ENCODE measurements at regions not wholly inside any gene's neighbourhood (a gene's known extent, or its start where the extent isn't known, plus 50 kb on each side); places are given as distances from the start of the nearest gene placed in this dataset.

DNA sequence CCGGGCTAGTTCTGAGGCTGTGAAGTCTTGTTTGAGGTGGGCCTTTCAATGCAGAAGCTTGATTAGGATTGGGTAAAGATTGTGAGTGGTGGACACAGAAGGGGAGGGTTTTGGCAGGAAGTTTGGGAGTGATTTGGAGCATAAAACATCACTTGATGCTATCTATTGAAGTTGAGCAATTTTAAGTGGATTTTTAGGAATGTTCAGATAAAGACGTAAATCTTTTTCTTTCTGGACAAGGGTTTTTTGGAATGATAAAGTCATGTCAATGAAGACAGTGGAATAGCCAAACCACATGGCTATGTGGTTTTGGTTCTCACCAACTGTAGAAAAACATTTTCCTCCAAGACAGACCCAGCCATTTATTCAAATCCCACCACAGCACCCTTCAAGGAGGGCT, 111.2 kb upstream of the SNX19 start:
- TF ChIP-seq, protein P1, sequence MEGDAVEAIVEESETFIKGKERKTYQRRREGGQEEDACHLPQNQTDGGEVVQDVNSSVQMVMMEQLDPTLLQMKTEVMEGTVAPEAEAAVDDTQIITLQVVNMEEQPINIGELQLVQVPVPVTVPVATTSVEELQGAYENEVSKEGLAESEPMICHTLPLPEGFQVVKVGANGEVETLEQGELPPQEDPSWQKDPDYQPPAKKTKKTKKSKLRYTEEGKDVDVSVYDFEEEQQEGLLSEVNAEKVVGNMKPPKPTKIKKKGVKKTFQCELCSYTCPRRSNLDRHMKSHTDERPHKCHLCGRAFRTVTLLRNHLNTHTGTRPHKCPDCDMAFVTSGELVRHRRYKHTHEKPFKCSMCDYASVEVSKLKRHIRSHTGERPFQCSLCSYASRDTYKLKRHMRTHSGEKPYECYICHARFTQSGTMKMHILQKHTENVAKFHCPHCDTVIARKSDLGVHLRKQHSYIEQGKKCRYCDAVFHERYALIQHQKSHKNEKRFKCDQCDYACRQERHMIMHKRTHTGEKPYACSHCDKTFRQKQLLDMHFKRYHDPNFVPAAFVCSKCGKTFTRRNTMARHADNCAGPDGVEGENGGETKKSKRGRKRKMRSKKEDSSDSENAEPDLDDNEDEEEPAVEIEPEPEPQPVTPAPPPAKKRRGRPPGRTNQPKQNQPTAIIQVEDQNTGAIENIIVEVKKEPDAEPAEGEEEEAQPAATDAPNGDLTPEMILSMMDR (conservative IDR thresholded peaks at IDR 0.05; ENCODE audit: control insufficient read depth, insufficient read depth, low read depth, low read length) = no peak
- no peak overlapping the region for H3K4me3 ChIP-seq (ENCODE audit: control insufficient read depth, low read depth, low read length)
- DNase-seq (ENCODE audit: low read depth) = peak; percentile 2

DNA sequence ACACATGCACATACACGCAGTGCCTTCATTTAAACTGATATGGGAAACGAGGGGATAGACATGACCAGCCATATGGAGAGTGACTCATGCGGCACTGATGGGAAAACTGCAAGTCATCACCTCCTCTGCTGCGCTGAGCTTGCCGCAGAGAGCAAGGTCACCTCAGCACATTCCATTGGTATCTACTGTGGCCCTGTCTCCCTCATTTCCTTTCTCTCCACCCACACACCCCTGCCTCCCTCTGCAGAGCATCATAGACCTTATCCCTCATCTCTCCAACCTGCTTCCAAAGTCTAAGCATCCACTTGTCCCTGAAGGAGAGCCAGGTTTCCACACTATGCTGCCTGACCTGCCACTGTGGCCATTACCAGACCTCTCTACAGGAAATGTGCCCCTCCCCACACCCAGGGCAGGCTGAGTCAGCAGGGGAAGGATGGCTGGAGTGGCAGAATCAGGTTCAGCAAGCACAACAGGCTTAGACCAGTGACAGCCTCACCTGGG, 116.9 kb upstream of the SNX19 start:
- TF ChIP-seq, protein P1 (conservative IDR thresholded peaks at IDR 0.05; ENCODE audit: control insufficient read depth, insufficient read depth, low read depth, low read length) = no peak
- peak; percentile 93 for DNase-seq (ENCODE audit: low read depth)
- H3K4me3 ChIP-seq (ENCODE audit: control insufficient read depth, low read depth, low read length) = no peak overlapping the region

DNA sequence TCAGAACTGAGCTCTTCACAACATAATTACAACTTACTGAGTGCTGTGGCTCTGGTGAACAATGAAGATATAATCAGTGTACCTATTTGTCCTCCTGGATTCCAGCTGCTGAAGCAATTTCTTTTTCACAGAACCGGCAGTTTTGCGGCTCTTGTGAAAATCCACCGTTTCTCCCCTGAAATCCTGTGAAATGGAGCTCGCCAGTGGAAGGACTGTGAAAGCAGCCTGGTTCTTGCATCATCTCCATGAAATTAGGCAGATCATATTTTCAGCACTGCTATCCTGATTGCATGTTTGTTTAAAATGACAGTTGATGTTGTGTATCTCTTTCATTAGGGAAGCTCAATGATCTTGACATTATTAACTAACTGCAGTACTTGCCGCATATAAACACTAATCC, 120.2 kb upstream of the SNX19 start:
- no peak overlapping the region for H3K4me3 ChIP-seq (ENCODE audit: control insufficient read depth, low read depth, low read length)
- TF ChIP-seq, protein P1 (conservative IDR thresholded peaks at IDR 0.05; ENCODE audit: control insufficient read depth, insufficient read depth, low read depth, low read length) = no peak
- no peak for DNase-seq (ENCODE audit: low read depth)

DNA sequence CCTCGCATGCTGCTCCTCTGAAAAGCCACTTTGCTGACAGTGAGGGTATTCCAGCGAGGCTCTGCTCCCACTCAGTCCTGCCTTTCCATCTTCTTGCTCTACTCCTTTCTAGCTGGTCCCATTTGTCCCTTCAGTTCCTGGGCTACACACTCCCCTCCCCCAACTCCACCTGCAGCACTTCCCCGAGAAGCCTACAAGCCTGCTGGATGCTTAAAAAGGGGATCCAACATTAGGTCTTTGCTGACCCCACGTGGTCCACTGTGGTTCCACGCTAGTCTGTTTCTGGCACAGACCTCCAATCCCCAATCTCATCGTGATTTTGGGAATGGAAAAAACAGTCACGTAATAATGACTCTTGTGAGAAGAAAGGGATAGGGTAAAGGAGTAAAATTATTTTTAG, 121.6 kb upstream of the SNX19 start:
- no peak overlapping the region for H3K4me3 ChIP-seq (ENCODE audit: control insufficient read depth, low read depth, low read length)
- peak; percentile 8 for DNase-seq (ENCODE audit: low read depth)
- TF ChIP-seq, protein P1 (conservative IDR thresholded peaks at IDR 0.05; ENCODE audit: control insufficient read depth, insufficient read depth, low read depth, low read length) = no peak

DNA sequence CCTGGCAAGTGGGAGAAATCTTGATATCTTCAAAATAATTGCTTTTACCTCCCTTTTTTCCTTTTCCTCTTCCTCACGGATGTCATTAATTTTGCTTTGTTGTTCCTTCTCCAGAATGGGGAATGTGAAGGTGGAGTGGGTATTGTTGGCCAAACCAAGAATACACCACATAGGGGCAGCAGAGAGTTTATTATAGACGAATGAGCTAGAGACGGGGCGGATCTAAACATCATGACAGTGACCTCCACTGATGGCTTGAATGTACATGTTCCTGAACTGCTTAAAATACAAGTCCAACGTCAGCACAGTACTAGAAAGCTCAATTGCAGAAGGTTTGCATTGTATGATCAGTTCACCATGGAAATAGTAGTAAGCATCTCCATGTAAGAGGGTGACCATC, 122.3 kb upstream of the SNX19 start:
- H3K4me3 ChIP-seq (ENCODE audit: control insufficient read depth, low read depth, low read length) = no peak overlapping the region
- DNase-seq (ENCODE audit: low read depth) = peak; percentile 28
- TF ChIP-seq, protein P1 (conservative IDR thresholded peaks at IDR 0.05; ENCODE audit: control insufficient read depth, insufficient read depth, low read depth, low read length) = peak; percentile 31

DNA sequence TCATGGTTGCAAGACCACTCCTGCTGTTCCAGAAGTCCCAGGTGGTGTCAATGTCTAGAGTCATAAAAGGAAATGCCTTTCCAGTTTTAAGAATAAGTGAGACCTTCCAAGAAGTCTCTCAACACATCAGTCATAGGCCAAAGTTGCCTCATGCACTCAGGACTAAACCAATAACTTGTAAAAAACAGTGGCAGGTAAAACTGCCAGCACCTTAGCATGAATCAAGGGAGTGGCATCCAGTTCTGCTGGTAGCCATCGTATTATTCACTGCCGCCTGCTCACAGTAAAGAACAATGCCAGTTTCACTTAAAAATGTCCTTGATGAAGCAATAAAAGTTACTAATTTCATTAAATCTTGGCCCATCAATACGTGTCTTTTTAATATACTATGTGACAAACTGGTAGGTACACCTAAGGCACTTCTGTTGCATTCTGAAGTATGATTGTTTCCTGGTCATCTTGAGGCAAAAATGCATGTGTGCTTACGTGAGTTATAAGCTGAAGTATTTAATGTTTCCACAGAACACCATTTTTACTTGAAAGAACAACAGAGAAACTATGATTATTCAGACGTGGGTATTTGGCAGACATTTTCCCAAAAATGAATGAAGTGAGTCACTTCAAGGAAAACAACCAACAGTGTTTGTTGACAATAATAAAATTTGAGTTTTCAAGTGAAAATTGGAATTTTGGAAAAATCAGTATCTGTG, 125.2 kb upstream of the SNX19 start:
- H3K4me3 ChIP-seq (ENCODE audit: control insufficient read depth, low read depth, low read length) = no peak overlapping the region
- TF ChIP-seq, protein P1 (conservative IDR thresholded peaks at IDR 0.05; ENCODE audit: control insufficient read depth, insufficient read depth, low read depth, low read length) = no peak
- DNase-seq (ENCODE audit: low read depth) = peak; percentile 62
